ENCODE measurements at regions not wholly inside any gene's neighbourhood (a gene's known extent, or its start where the extent isn't known, plus 50 kb on each side); places are given as distances from the start of the nearest gene placed in this dataset.

- Histone ChIP-seq H3K79me2 (ENCODE audit: insufficient read depth, low read length) (no peaks in the 10 kb centered on the region), H3K9me3 (ENCODE audit: low read length) (no peaks in the 10 kb centered on the region), H3K9me2 (ENCODE audit: low read depth, low read length) (no peaks in the 10 kb centered on the region), H2AFZ (ENCODE audit: low read length) (no peak overlapping the region), H3K9ac (ENCODE audit: low read length) (no peak overlapping the region), H4K20me1 (ENCODE audit: insufficient read depth, low read length) (no peaks in the 10 kb centered on the region), H3F3A (ENCODE audit: insufficient read depth, low read length) (no peaks in the 10 kb centered on the region), H3K27ac (ENCODE audit: low read depth, low read length, poor library complexity, severe bottlenecking) (no peak overlapping the region), H3K4me1 (ENCODE audit: insufficient read depth, low read length, severe bottlenecking) (no peaks in the 10 kb centered on the region), H3K4me2 (ENCODE audit: low read length) (no peak overlapping the region), H3K4me3 (ENCODE audit: low read depth, low read length, poor library complexity, severe bottlenecking) (no peak overlapping the region), H3K27me3 (ENCODE audit: insufficient read depth, low read length) (no peaks in the 10 kb centered on the region), H3K36me3 (ENCODE audit: insufficient read depth, low read length) (no peaks in the 10 kb centered on the region)
- TF ChIP-seq CTCF (IDR thresholded peaks at IDR 0.05; ENCODE audit: low read length) = no peak
- TF ChIP-seq EZH2 (IDR thresholded peaks at IDR 0.05; ENCODE audit: borderline replicate concordance, low read length) = no peak
Observed at GRCh38 chr5:107012371-107012770, 658.4 kb downstream of the EFNA5 start.

GRCh38 chr5:107011605-107012004, 659.1 kb downstream of the EFNA5 start:
- Histone ChIP-seq H3F3A (ENCODE audit: insufficient read depth, low read length) (no peaks in the 10 kb centered on the region), H3K4me3 (ENCODE audit: low read depth, low read length, poor library complexity, severe bottlenecking) (no peak overlapping the region), H3K9me2 (ENCODE audit: low read depth, low read length) (no peaks in the 10 kb centered on the region), H3K27me3 (ENCODE audit: insufficient read depth, low read length) (no peaks in the 10 kb centered on the region), H2AFZ (ENCODE audit: low read length) (no peak overlapping the region), H3K79me2 (ENCODE audit: insufficient read depth, low read length) (no peaks in the 10 kb centered on the region), H3K4me1 (ENCODE audit: insufficient read depth, low read length, severe bottlenecking) (no peaks in the 10 kb centered on the region), H3K9ac (ENCODE audit: low read length) (no peak overlapping the region), H3K9me3 (ENCODE audit: low read length) (no peaks in the 10 kb centered on the region), H3K4me2 (ENCODE audit: low read length) (no peak overlapping the region), H4K20me1 (ENCODE audit: insufficient read depth, low read length) (no peaks in the 10 kb centered on the region), H3K36me3 (ENCODE audit: insufficient read depth, low read length) (no peaks in the 10 kb centered on the region), H3K27ac (ENCODE audit: low read depth, low read length, poor library complexity, severe bottlenecking) (no peak overlapping the region)
- TF ChIP-seq CTCF (IDR thresholded peaks at IDR 0.05; ENCODE audit: low read length) (no peak), EZH2 (IDR thresholded peaks at IDR 0.05; ENCODE audit: borderline replicate concordance, low read length) (no peak)

- Histone ChIP-seq H3K79me2 (ENCODE audit: insufficient read depth, low read length) (no peaks in the 10 kb centered on the region), H2AFZ (ENCODE audit: low read length) (no peak overlapping the region)
- TF ChIP-seq EZH2 (IDR thresholded peaks at IDR 0.05; ENCODE audit: borderline replicate concordance, low read length) (no peak), CTCF (IDR thresholded peaks at IDR 0.05; ENCODE audit: low read length) (no peak)
Observed at GRCh38 chr5:107010060-107010459, 660.7 kb downstream of the EFNA5 start.

More at GRCh38 chr5:107010060-107010459, 660.7 kb downstream of the EFNA5 start:
- no peaks in the 10 kb centered on the region for H3K27me3 ChIP-seq (ENCODE audit: insufficient read depth, low read length)
- H3K4me1 ChIP-seq (ENCODE audit: insufficient read depth, low read length, severe bottlenecking) = no peaks in the 10 kb centered on the region
- no peak overlapping the region for H3K9ac ChIP-seq (ENCODE audit: low read length)
- no peak overlapping the region for H3K27ac ChIP-seq (ENCODE audit: low read depth, low read length, poor library complexity, severe bottlenecking)
- no peak overlapping the region for H3K4me2 ChIP-seq (ENCODE audit: low read length)
- no peaks in the 10 kb centered on the region for H3K9me2 ChIP-seq (ENCODE audit: low read depth, low read length)
- H3K4me3 ChIP-seq (ENCODE audit: low read depth, low read length, poor library complexity, severe bottlenecking) = no peak overlapping the region
- no peaks in the 10 kb centered on the region for H3K36me3 ChIP-seq (ENCODE audit: insufficient read depth, low read length)
- H3F3A ChIP-seq (ENCODE audit: insufficient read depth, low read length) = no peaks in the 10 kb centered on the region
- H4K20me1 ChIP-seq (ENCODE audit: insufficient read depth, low read length) = no peaks in the 10 kb centered on the region
- no peaks in the 10 kb centered on the region for H3K9me3 ChIP-seq (ENCODE audit: low read length)
